GM12875 (cell line): ENCODE measurements at regions not wholly inside any gene's neighbourhood (a gene's known extent, or its start where the extent isn't known, plus 50 kb on each side); places are given as distances from the start of the nearest gene placed in this dataset.
"Not testable (repeated sequence)": the region's sequence is repeated elsewhere in the genome, so short reads cannot be mapped to it uniquely, and the experiment has no call there.

Source experiments
- H3K4me3 ChIP-seq: one replicate; pipeline ENCODE4 v1.5.1; 2011; ENCODE audit warnings: low read depth, low read length, control low read depth
- CTCF ChIP-seq: IDR thresholded peaks from 2 replicates; pipeline ENCODE4 v1.5.1; 2011; ENCODE audit warnings: low read depth, mild to moderate bottlenecking, control low read depth, inconsistent platforms, low read length, moderate library complexity, borderline replicate concordance; ENCODE audit not compliant: insufficient read depth

DNA sequence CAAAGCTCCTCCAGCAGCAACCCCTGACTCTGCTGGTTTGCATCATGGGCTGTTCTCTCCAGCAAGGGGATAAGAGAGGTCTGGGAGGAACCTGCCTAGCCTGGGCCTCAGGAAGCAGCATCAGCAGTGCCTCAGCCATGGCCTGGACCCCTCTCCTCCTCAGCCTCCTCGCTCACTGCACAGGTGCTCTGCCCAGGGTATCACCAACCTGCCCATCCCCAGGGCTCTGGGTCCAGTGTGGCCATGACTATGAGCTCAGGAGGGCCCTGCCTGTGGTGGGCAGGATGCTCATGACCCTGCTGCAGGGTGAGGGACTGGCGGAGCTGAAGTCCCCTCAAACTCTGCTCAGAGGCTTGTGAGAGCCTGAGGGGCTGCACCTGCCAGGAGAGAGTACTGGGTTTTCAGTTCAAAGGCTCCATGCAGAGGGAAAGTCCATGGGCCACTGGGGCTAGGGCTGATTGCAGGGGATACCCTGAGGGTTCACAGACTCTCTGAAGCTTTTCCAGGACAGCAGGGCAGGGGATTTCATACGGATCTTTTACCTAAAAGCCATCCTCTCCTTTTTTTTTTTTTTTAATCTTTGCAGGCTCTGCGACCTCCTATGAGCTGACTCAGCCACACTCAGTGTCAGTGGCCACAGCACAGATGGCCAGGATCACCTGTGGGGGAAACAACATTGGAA is 115.8 kb upstream of the IGLL5 start:
- H3K4me3 ChIP-seq: no peak overlapping the region

GRCh38 chr22:22772396-22772795 is 115.2 kb upstream of the IGLL5 start:
- no peak for TF ChIP-seq CTCF
- H3K4me3 ChIP-seq: no peak overlapping the region

More for the DNA sequence above, 115.8 kb upstream of the IGLL5 start:
- no peak for TF ChIP-seq CTCF

DNA sequence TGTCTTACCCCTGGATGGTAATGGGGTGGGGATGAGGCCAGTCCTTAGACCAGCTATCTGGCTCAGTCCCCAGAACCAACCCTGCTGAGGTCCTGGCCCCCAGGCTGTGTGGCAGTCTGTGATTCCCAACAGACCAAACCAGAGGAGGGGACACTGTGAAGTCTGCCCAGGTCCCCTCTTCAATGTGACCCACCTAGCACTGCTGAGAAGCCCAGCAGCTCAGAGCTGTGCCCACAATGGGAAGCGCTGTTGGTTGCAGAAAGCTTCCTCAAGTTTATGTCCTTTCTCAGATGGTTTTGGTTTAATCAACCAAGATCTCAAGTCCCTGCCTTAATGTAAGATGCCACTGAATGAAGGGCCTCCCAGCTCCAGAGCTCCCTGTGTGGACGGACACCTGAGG is 114.7 kb upstream of the IGLL5 start:
- no peak overlapping the region for H3K4me3 ChIP-seq
- TF ChIP-seq CTCF: no peak

- no peak for TF ChIP-seq CTCF
- no peak overlapping the region for H3K4me3 ChIP-seq
Observed at GRCh38 chr22:22773427-22773826, 114.2 kb upstream of the IGLL5 start.

GRCh38 chr22:22773979-22774604 is 113.5 kb upstream of the IGLL5 start:
- no peak overlapping the region for H3K4me3 ChIP-seq
- TF ChIP-seq CTCF: no peak

DNA sequence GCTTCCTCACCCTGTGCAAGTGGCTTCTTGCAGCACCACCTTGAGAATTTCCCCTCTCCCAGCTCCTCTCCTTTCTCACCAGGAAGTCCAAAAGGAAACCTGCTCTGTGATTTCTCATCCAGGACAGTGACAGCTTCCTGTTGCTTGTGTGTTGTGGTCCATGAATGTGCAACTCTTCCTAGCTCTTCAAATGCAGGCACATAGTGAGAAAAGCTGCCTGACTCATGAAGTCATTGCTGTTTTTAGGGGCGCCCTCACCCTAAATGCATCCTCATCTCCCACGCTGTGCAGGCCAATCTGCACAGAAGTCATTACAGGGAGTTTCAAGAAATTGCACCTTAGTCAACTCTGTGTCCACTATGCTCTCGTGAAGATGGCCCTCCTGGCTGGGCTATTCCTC is 112.9 kb upstream of the IGLL5 start:
- H3K4me3 ChIP-seq: not testable (repeated sequence)

DNA sequence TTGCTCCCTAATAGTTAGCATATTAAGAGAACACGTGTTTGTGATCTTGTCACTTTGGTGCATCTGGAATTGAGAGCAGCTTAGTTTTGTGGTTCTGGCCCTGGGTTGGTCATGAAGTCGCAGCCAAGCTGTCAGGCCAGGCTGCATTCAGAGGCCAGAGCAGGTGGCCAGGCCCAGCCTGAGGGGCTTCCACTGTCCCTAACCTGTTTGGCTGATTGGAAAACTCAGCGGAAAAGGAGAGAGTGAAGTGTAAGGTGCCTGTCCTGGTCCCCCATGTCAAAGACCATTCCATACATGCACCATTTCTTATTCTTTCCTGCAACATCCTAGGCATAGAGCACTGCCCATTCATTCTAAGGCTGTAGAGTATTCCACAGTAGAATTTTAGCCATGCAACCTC is 111.5 kb upstream of the IGLL5 start:
- TF ChIP-seq CTCF: no peak
- H3K4me3 ChIP-seq: no peak overlapping the region
